Testis (tissue), 2 donors: ENCODE measurements at regions not wholly inside any gene's neighbourhood (a gene's known extent, or its start where the extent isn't known, plus 50 kb on each side); places are given as distances from the start of the nearest gene placed in this dataset.

Source experiments
- DNase-seq: peaks from one replicate; pipeline ENCODE4 v3.0.0-alpha.2; 2019
- H3K27ac ChIP-seq, 2 donors: fragments of 200-600 bp; sonication (generic); one replicate each; pipeline ENCODE4 v1.5.1; 2019
- H3K27me3 ChIP-seq: fragments of 200-600 bp; sonication (generic); one replicate; pipeline ENCODE4 v1.5.1; 2019
- H3K36me3 ChIP-seq: fragments of 200-600 bp; sonication (generic); one replicate; pipeline ENCODE4 v1.5.1; 2017; ENCODE audit warnings: low read depth; ENCODE audit errors: missing control alignments
- H3K4me1 ChIP-seq: fragments of 200-600 bp; sonication (generic); one replicate; pipeline ENCODE4 v1.5.1; 2019
- H3K4me3 ChIP-seq, 2 donors: fragments of 200-600 bp; sonication (generic); one replicate each; pipeline ENCODE4 v1.5.1; 2017 to 2019
- H3K9me3 ChIP-seq: fragments of 200-600 bp; sonication (generic); one replicate; pipeline ENCODE4 v1.5.1; 2017
- POLR2A ChIP-seq: fragments of 450-650 bp; IDR thresholded peaks from one replicate; pipeline ENCODE4 v1.6.1; 2017; ENCODE audit warnings: antibody characterized with exemption, mild to moderate bottlenecking, moderate library complexity
- WGBS, 2 donors: methylation state at CpG; one replicate each; pipeline ENCODE4 v1.1.5; 2018; 5-methylcytosine and 5-hydroxymethylcytosine counted together
- intact Hi-C: fragments of 100-400 bp; cut with DNase I; formaldehyde crosslinking; loops from one replicate; pipeline ENCODE4 v1.15.1; 2023; ENCODE audit warnings: low total_unique reads
- TF ChIP-seq, protein P1 (sequence below), 3 experiments: fragments of 450-650 bp in 2 of 3; fragments of 200-600 bp in 1 of 3; sonication (generic) in 1 of 3; IDR thresholded peaks; one replicate each; pipeline ENCODE4 v1.5.1; 2016 to 2019; ENCODE audit warnings: antibody characterized with exemption in 3 of 3, mild to moderate bottlenecking in 2 of 3, moderate library complexity in 1 of 3

- Histone ChIP-seq H3K27me3 (no peaks in the 10 kb centered on the region), H3K36me3 (no peaks in the 10 kb centered on the region), H3K27ac (no peak overlapping the region), H3K4me3 (no peak overlapping the region), H3K4me1 (peaks cover 3% of the 10 kb centered on the region), H3K9me3 (no peaks in the 10 kb centered on the region)
- TF ChIP-seq POLR2A: no peak
- TF ChIP-seq, protein P1, sequence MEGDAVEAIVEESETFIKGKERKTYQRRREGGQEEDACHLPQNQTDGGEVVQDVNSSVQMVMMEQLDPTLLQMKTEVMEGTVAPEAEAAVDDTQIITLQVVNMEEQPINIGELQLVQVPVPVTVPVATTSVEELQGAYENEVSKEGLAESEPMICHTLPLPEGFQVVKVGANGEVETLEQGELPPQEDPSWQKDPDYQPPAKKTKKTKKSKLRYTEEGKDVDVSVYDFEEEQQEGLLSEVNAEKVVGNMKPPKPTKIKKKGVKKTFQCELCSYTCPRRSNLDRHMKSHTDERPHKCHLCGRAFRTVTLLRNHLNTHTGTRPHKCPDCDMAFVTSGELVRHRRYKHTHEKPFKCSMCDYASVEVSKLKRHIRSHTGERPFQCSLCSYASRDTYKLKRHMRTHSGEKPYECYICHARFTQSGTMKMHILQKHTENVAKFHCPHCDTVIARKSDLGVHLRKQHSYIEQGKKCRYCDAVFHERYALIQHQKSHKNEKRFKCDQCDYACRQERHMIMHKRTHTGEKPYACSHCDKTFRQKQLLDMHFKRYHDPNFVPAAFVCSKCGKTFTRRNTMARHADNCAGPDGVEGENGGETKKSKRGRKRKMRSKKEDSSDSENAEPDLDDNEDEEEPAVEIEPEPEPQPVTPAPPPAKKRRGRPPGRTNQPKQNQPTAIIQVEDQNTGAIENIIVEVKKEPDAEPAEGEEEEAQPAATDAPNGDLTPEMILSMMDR (IDR thresholded peaks at IDR 0.05): no peak
- no peak for DNase-seq
- 80 to 89% methylated on average over 3 of the region's 3 CpGs for WGBS, 2 donors
- intact Hi-C loops: no loop called here
Measured at GRCh38 chr7:135857519-135858274, 109.1 kb upstream of the FAM180A start.

DNA sequence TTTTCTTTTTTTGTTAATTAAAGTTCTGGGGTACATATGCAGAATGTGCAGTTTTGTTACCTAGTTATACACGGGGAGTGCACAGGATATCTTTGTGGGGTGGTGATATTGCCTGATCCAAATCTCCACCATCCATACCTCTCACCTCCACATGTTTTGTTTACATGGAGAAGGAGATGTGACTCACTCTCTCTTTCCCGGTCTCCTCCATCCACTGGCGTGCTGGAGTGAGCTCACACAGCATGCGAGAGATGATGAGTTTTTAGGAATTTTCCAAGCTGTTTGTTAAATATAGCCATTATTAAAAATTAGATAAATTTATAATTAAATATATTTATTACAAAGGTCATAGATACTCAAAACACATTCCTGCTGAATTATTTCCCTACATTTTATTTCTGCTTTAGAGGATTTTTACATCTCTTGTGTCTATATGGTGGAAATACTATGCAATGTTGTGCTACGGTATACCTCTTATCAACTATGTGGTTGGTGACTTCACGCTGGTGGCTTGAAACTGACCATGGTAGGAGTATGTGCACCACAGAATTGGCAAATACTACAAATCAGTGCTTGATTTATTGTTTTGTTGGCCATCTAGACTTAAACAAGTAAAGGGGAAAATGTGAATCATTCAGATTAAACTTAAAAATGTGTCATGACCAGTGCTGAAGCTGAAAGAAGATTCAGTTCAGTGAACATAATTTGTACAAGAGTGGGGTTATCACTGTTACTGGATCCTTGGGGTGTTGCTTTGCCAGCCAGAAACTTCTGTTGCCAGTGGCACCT lies 107.9 kb upstream of the FAM180A start:
- Histone ChIP-seq H3K27ac (no peak overlapping the region), H3K9me3 (no peaks in the 10 kb centered on the region), H3K27me3 (no peaks in the 10 kb centered on the region), H3K4me1 (no peaks in the 10 kb centered on the region), H3K36me3 (no peaks in the 10 kb centered on the region), H3K4me3 (no peak overlapping the region)
- intact Hi-C loops: no loop called here
- 65 to 67% methylated on average over 6 of the region's 6 CpGs for WGBS, 2 donors
- no peak for DNase-seq
- TF ChIP-seq POLR2A: no peak
- TF ChIP-seq, protein P1 (IDR thresholded peaks at IDR 0.05): no peak

GRCh38 chr7:135855846-135856245 lies 107.2 kb upstream of the FAM180A start:
- Histone ChIP-seq H3K4me3 (no peak overlapping the region), H3K27me3 (no peaks in the 10 kb centered on the region), H3K4me1 (no peaks in the 10 kb centered on the region), H3K9me3 (no peaks in the 10 kb centered on the region), H3K27ac (no peak overlapping the region), H3K36me3 (no peaks in the 10 kb centered on the region)
- no peak for TF ChIP-seq POLR2A
- TF ChIP-seq, protein P1 (IDR thresholded peaks at IDR 0.05): no peak
- no peak for DNase-seq
- intact Hi-C loops: no loop called here
- WGBS, 2 donors: 49 to 62% methylated on average over 3 of the region's 3 CpGs

DNA sequence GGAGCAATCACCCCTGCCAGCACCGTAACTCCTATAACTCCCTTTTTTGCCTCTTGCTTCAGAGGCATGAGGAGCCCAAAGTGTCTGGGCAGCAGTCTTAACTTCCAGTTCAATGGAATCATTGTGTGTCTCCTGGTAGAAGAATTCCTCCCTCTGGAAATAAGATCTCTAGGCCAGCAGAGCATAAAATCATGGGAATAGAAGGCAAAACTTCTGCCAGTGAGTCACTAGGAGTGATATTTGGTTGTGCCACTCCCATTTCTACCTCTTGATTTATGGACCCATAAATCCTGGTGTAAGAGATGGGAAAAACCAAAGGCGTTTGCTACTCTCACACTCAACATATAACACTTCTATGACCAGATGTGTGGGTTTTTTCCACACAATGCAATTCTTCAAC lies 104.9 kb upstream of the FAM180A start:
- Histone ChIP-seq H3K27me3 (no peaks in the 10 kb centered on the region), H3K27ac (no peak overlapping the region), H3K9me3 (no peaks in the 10 kb centered on the region), H3K4me1 (no peaks in the 10 kb centered on the region), H3K36me3 (no peaks in the 10 kb centered on the region), H3K4me3 (no peak overlapping the region)
- intact Hi-C loops: no loop called here
- WGBS, 2 donors: 60 to 88% methylated on average over 2 of the region's 2 CpGs
- no peak for TF ChIP-seq POLR2A
- TF ChIP-seq, protein P1 (IDR thresholded peaks at IDR 0.05): no peak
- DNase-seq: no peak
